OCI-LY3 (cell line): ENCODE measurements at regions not wholly inside any gene's neighbourhood (a gene's known extent, or its start where the extent isn't known, plus 50 kb on each side); places are given as distances from the start of the nearest gene placed in this dataset.

ENCODE experiments used
- EZH2phosphoT487 ChIP-seq: fragments of 200-600 bp; shearing (Covaris generic); IDR thresholded peaks from 2 replicates; pipeline ENCODE4 v1.6.1; 2018; ENCODE audit warnings: antibody characterized with exemption, mixed run types, low read depth
- TF ChIP-seq, protein P1 (sequence below): fragments of 200-600, 300-600 bp; sonication (generic); IDR thresholded peaks from 2 replicates; pipeline ENCODE4 v1.5.1; 2014; ENCODE audit warnings: antibody characterized with exemption, low read length, low read depth

DNA sequence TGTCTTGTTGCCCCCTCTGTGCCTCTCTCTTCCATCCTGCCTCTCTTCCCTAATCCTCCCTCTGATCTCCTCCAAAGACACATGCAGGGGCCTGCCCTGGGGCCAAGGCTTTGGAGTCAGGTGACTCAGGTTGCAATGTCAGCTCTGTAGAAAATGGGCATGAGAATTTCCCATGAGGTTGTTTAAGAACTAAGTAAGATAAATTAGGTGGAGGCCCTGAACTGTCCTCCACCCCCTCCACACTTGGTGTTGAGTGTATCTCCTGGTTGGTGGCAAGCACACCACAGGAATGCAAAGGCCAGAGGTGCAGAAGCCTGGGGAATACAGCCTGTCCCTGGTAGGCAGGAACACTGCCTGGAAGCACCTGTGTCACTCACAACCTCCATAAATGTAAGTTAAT is 63.9 kb upstream of the GRIK3 start:
- TF ChIP-seq, protein P1, sequence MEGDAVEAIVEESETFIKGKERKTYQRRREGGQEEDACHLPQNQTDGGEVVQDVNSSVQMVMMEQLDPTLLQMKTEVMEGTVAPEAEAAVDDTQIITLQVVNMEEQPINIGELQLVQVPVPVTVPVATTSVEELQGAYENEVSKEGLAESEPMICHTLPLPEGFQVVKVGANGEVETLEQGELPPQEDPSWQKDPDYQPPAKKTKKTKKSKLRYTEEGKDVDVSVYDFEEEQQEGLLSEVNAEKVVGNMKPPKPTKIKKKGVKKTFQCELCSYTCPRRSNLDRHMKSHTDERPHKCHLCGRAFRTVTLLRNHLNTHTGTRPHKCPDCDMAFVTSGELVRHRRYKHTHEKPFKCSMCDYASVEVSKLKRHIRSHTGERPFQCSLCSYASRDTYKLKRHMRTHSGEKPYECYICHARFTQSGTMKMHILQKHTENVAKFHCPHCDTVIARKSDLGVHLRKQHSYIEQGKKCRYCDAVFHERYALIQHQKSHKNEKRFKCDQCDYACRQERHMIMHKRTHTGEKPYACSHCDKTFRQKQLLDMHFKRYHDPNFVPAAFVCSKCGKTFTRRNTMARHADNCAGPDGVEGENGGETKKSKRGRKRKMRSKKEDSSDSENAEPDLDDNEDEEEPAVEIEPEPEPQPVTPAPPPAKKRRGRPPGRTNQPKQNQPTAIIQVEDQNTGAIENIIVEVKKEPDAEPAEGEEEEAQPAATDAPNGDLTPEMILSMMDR: no peak
- TF ChIP-seq EZH2phosphoT487: no peak
